Endothelial cell of umbilical vein (primary cell): ENCODE measurements at regions not wholly inside any gene's neighbourhood (a gene's known extent, or its start where the extent isn't known, plus 50 kb on each side); places are given as distances from the start of the nearest gene placed in this dataset.

Experiments used
- BruUV-seq: library from RNA; stranded (reverse); fragments of 400-500 nt; replicated peaks from 2 replicates; lab custom pipeline; 2021; lab: Mats Ljungman, UMichigan
- CTCF ChIA-PET: fragments of 300-600, 350-600 bp; sonication (Branson Sonifier 250); formaldehyde crosslinking; loops from one replicate; lab custom pipeline; 2021; ENCODE audit warnings: antibody characterized with exemption, inconsistent platforms; lab: Charles Lee
- POLR2A ChIA-PET: fragments of 300-600, 350-600 bp; sonication (Branson Sonifier 250); formaldehyde crosslinking; loops from one replicate; lab custom pipeline; 2021; ENCODE audit warnings: antibody characterized with exemption, inconsistent platforms; lab: Charles Lee
- DNase-seq: peaks from one replicate; pipeline ENCODE4 v3.0.0-alpha.2; 2011; ENCODE audit warnings: low read depth, low spot score
- FAIRE-seq: peaks from 2 replicates; lab custom pipeline; 2011; peaks lifted over from hg19 to GRCh38; lab: Jason Lieb, UNC
- H2AFZ ChIP-seq: 2 replicates; pipeline ENCODE4 v1.6.0; 2012; ENCODE audit warnings: low read depth, low read length, control low read depth, inconsistent platforms
- H3K27ac ChIP-seq: 2 replicates; pipeline ENCODE4 v1.5.1; 2011; ENCODE audit warnings: low read depth, mild to moderate bottlenecking, control low read depth, low read length, moderate library complexity; ENCODE audit not compliant: insufficient read depth
- H3K27me3 ChIP-seq, 2 experiments: 2 replicates each; pipeline versions ENCODE4 v1.6.0 to v1.6.1; 2011; ENCODE audit warnings: low read length in 2 of 2, mixed read lengths in 1 of 2; ENCODE audit not compliant: control insufficient read depth in 2 of 2, insufficient read depth in 2 of 2
- H3K36me3 ChIP-seq, 2 experiments: 2 replicates in 1 of 2; 3 replicates in 1 of 2; pipeline ENCODE4 v1.5.1; 2011; ENCODE audit warnings: low read length in 2 of 2, mild to moderate bottlenecking in 1 of 2, moderate library complexity in 1 of 2; ENCODE audit not compliant: control insufficient read depth in 2 of 2, insufficient read depth in 2 of 2; ENCODE audit errors: extremely low read depth in 1 of 2
- H3K4me1 ChIP-seq: 3 replicates; pipeline ENCODE4 v1.5.1; 2011; ENCODE audit warnings: mild to moderate bottlenecking, low read length; ENCODE audit not compliant: control insufficient read depth, insufficient read depth; ENCODE audit errors: extremely low read depth
- H3K4me2 ChIP-seq: 2 replicates; pipeline ENCODE4 v1.6.1; 2011; ENCODE audit warnings: low read length, control low read depth, mixed read lengths; ENCODE audit not compliant: insufficient read depth
- H3K4me3 ChIP-seq, 3 experiments: fragments of 200-600 bp in 1 of 3; sonication (generic), shearing (Covaris generic) in 1 of 3; replicated peaks in 1 of 3; 2 replicates each; pipeline ENCODE4 v1.5.1; 2011 to 2016; ENCODE audit warnings: control low read depth in 3 of 3, low read length in 3 of 3, mild to moderate bottlenecking in 2 of 3, inconsistent platforms in 1 of 3, low read depth in 1 of 3, moderate library complexity in 1 of 3; ENCODE audit not compliant: insufficient read depth in 1 of 3
- H3K79me2 ChIP-seq: 2 replicates; pipeline ENCODE4 v1.6.0; 2012; ENCODE audit warnings: low read length, inconsistent platforms; ENCODE audit not compliant: control insufficient read depth, insufficient read depth
- H3K9ac ChIP-seq: replicated peaks from 2 replicates; pipeline ENCODE3; 2011; ENCODE audit warnings: low read length, control low read depth; ENCODE audit not compliant: insufficient read depth; ENCODE audit errors: extremely low read depth
- H3K9me1 ChIP-seq: replicated peaks from 3 replicates; pipeline ENCODE4 v1.6.0; 2011; ENCODE audit warnings: mild to moderate bottlenecking, low read length; ENCODE audit not compliant: control insufficient read depth, insufficient read depth; ENCODE audit errors: extremely low read depth
- H3K9me3 ChIP-seq: replicated peaks from 2 replicates; pipeline ENCODE4 v1.5.1; 2012; ENCODE audit warnings: low read length, inconsistent platforms; ENCODE audit not compliant: control insufficient read depth, insufficient read depth
- H4K20me1 ChIP-seq: replicated peaks from 2 replicates; pipeline ENCODE3; 2011; ENCODE audit warnings: mild to moderate bottlenecking, low read length; ENCODE audit not compliant: control insufficient read depth, insufficient read depth; ENCODE audit errors: extremely low read depth
- EZH2 ChIP-seq: IDR thresholded peaks from 2 replicates; pipeline ENCODE4 v1.6.1; 2012; ENCODE audit warnings: borderline replicate concordance, low read depth, mild to moderate bottlenecking, moderate library complexity, low read length, inconsistent platforms; ENCODE audit not compliant: severe bottlenecking
- JUN ChIP-seq: IDR thresholded peaks from 2 replicates; pipeline ENCODE4 v1.6.1; 2011; ENCODE audit warnings: borderline replicate concordance, low read depth; ENCODE audit not compliant: insufficient read length, insufficient read depth
- MYC ChIP-seq: IDR thresholded peaks from one replicate; pipeline ENCODE4 v1.6.1; 2011; ENCODE audit warnings: mild to moderate bottlenecking, low read depth, low read length
- POLR2A ChIP-seq: IDR thresholded peaks from 2 replicates; pipeline ENCODE4 v1.6.1; 2012; ENCODE audit warnings: low read depth, mild to moderate bottlenecking, control low read depth, low read length
- POLR2AphosphoS5 ChIP-seq: IDR thresholded peaks from 2 replicates; pipeline ENCODE4 v1.6.1; 2012; ENCODE audit warnings: low read depth, mild to moderate bottlenecking, control low read depth, low read length, moderate library complexity; ENCODE audit not compliant: insufficient read depth
- dilution Hi-C: fragments of 300-500 bp; cut with MboI; formaldehyde crosslinking; loops from one replicate; pipeline ENCODE4 v1.15.0; 2019; ENCODE audit warnings: low sequenced_read_pairs; ENCODE audit not compliant: extremely low pct_ligation_motif_present
- intact Hi-C: fragments of 100-400 bp; cut with micrococcal nuclease; formaldehyde crosslinking; loops from one replicate; pipeline ENCODE4 v1.10.0; 2022
- TF ChIP-seq, protein P1 (sequence below): IDR thresholded peaks from 2 replicates; pipeline ENCODE4 v1.6.1; 2011; ENCODE audit not compliant: insufficient read depth, insufficient read length
- TF ChIP-seq, protein P2 (sequence below), 2 donors: IDR thresholded peaks; 1 replicate in 1 of 2; 2 replicates in 1 of 2; pipeline ENCODE4 v1.5.1; 2011; ENCODE audit warnings: low read length in 2 of 2, mild to moderate bottlenecking in 2 of 2, moderate library complexity in 2 of 2, control low read depth in 1 of 2, inconsistent platforms in 1 of 2, low read depth in 1 of 2; ENCODE audit not compliant: insufficient read depth in 1 of 2; ENCODE audit errors: extremely low read depth in 1 of 2

DNA sequence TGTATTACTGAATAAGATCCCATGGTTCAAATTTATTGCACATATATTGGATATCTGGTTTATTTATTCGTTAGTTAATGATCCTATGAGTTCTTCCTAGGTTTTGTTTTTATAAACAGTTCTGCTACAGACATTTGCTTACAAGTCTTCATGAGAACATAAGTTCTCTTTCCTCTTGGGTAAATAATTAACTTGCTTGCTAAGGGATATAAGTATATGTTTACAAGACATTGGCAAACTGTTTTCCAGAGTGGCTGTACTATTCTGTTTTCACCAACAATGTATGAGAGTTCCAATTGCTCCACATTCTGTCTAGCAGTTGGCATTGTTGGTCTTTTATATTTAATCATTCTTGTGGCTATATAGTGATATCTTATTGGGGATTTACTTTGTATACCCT, 341.8 kb upstream of the GBE1 start:
- H3K27me3 ChIP-seq, result no peaks in the 10 kb centered on the region
- FAIRE-seq (no peak), DNase-seq (no peak)
- TF ChIP-seq, protein P1, sequence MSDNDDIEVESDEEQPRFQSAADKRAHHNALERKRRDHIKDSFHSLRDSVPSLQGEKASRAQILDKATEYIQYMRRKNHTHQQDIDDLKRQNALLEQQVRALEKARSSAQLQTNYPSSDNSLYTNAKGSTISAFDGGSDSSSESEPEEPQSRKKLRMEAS, result no peak
- TF ChIP-seq POLR2AphosphoS5 (no peak), JUN (no peak), POLR2A (no peak)
- TF ChIP-seq, protein P2, sequence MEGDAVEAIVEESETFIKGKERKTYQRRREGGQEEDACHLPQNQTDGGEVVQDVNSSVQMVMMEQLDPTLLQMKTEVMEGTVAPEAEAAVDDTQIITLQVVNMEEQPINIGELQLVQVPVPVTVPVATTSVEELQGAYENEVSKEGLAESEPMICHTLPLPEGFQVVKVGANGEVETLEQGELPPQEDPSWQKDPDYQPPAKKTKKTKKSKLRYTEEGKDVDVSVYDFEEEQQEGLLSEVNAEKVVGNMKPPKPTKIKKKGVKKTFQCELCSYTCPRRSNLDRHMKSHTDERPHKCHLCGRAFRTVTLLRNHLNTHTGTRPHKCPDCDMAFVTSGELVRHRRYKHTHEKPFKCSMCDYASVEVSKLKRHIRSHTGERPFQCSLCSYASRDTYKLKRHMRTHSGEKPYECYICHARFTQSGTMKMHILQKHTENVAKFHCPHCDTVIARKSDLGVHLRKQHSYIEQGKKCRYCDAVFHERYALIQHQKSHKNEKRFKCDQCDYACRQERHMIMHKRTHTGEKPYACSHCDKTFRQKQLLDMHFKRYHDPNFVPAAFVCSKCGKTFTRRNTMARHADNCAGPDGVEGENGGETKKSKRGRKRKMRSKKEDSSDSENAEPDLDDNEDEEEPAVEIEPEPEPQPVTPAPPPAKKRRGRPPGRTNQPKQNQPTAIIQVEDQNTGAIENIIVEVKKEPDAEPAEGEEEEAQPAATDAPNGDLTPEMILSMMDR (IDR thresholded peaks at IDR 0.05; ENCODE audit: extremely low read depth in 1 of 2, insufficient read depth in 1 of 2, low read depth in 1 of 2, low read length in 2 of 2), result no peak
- H3K27ac ChIP-seq, result no peak overlapping the region
- CTCF ChIA-PET, result interaction anchor here (1.1 kb wide), 1 partner anchor 12 kb away, joined by 3 read pairs; no protein-coding TSS in a partner anchor
- intact Hi-C loops (no loop called here), dilution Hi-C loops (no loop called here)
- POLR2A ChIA-PET, result no interaction called here
- H3K9ac ChIP-seq, result no peak overlapping the region
- H3K9me1 ChIP-seq, result no peaks in the 10 kb centered on the region
- no peak overlapping the region for H2AFZ ChIP-seq
- H4K20me1 ChIP-seq, result no peaks in the 10 kb centered on the region
- H3K36me3 ChIP-seq, result no peaks in the 10 kb centered on the region
- H3K79me2 ChIP-seq, result no peaks in the 10 kb centered on the region
- no peak overlapping the region for H3K4me2 ChIP-seq
- no peaks in the 10 kb centered on the region for H3K9me3 ChIP-seq
- no peak overlapping the region for H3K4me3 ChIP-seq
- BruUV-seq, result no TSS peak
- no peaks in the 10 kb centered on the region for H3K4me1 ChIP-seq

DNA sequence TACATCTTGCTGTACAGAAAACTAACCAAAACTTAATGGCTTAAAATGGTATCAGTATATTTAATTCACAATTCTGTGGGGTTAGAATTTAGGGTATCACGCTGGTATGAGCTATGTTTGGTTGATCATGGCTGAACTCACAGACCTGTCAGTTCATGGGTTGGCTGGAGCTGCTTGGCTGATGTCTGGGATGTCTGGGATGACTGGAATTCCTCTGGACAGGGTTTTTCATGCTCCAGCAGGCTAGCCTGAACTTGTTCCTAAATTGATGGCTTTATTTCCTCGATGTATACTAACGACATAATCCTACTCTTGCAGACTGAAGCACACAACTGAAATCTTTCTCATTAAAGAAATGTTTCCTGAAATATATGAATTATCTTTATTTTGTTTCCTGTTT, 338.9 kb upstream of the GBE1 start:
- peak overlapping the region; percentile 30 for H2AFZ ChIP-seq
- no peaks in the 10 kb centered on the region for H3K9me1 ChIP-seq
- DNase-seq (no peak), FAIRE-seq (no peak)
- no TSS peak for BruUV-seq
- no peak overlapping the region for H3K9ac ChIP-seq
- no peaks in the 10 kb centered on the region for H3K4me1 ChIP-seq
- ChIA-PET POLR2A (no interaction called here), CTCF (no interaction called here)
- no peak for TF ChIP-seq EZH2
- TF ChIP-seq MYC, result no peak
- TF ChIP-seq JUN, result no peak
- no peaks in the 10 kb centered on the region for H3K36me3 ChIP-seq
- intact Hi-C loops (no loop called here), dilution Hi-C loops (no loop called here)
- no peaks in the 10 kb centered on the region for H4K20me1 ChIP-seq
- no peak overlapping the region for H3K27ac ChIP-seq
- H3K79me2 ChIP-seq, result no peaks in the 10 kb centered on the region
- no peaks in the 10 kb centered on the region for H3K9me3 ChIP-seq
- no peak overlapping the region for H3K4me3 ChIP-seq
- H3K4me2 ChIP-seq, result no peak overlapping the region
- no peaks in the 10 kb centered on the region for H3K27me3 ChIP-seq
